Uterus (tissue), 2 donors: ENCODE measurements at regions not wholly inside any gene's neighbourhood (a gene's known extent, or its start where the extent isn't known, plus 50 kb on each side); places are given as distances from the start of the nearest gene placed in this dataset.

Experiments used
- CTCF ChIP-seq, 4 experiments: fragments of 200-600 bp in 2 of 4; fragments of 450-650 bp in 2 of 4; sonication (generic) in 2 of 4; IDR thresholded peaks; one replicate each; pipeline ENCODE4 v1.5.1; 2016 to 2019; ENCODE audit warnings: antibody characterized with exemption in 4 of 4, mild to moderate bottlenecking in 2 of 4, moderate library complexity in 1 of 4
- POLR2A ChIP-seq, 2 donors: fragments of 450-650 bp; IDR thresholded peaks; one replicate each; pipeline ENCODE4 v1.6.1; 2016; ENCODE audit warnings: antibody characterized with exemption in 2 of 2, mild to moderate bottlenecking in 1 of 2, moderate library complexity in 1 of 2

GRCh38 chr22:49151256-49152126, 676.2 kb downstream of the BRD1 start:
- TF ChIP-seq CTCF (IDR thresholded peaks at IDR 0.05) (no peak), POLR2A (IDR thresholded peaks at IDR 0.05) (no peak)
